K562 (cell line): ENCODE measurements at regions not wholly inside any gene's neighbourhood (a gene's known extent, or its start where the extent isn't known, plus 50 kb on each side); places are given as distances from the start of the nearest gene placed in this dataset.

Experiments used
- ATAC-seq: fragments of 200-7000 bp; cut with Tn5 transposase; 3 replicates; pipeline ENCODE4 v1.9.1; 2020; ENCODE audit warnings: moderate library complexity
- BruUV-seq: library from RNA; stranded (reverse); fragments of 400-500 nt; replicated peaks from 2 replicates; lab custom pipeline; 2021; lab: Mats Ljungman, UMichigan
- CTCF ChIA-PET: fragments of 300-600 bp; formaldehyde crosslinking; extraction: SDS; loops from one replicate; lab custom pipeline; 2021; ENCODE audit warnings: low intra/inter-chr PET ratio; lab: Yijun Ruan, JAX
- POLR2A ChIA-PET: fragments of 300-600, 350-650 bp; sonication (Branson Sonifier 250); formaldehyde crosslinking; extraction: SDS; loops from one replicate; lab custom pipeline; 2021; ENCODE audit warnings: antibody characterized with exemption, inconsistent platforms; lab: Yijun Ruan, JAX
- DNase-seq, 4 experiments: peaks; one replicate each; pipeline versions ENCODE4 v3.0.0 to v3.0.0-alpha.2; 2011 to 2018; ENCODE audit warnings: low spot score in 3 of 4, mixed read lengths in 3 of 4; ENCODE audit errors: extremely low read depth in 1 of 4
- FAIRE-seq: peaks from 2 replicates; lab custom pipeline; 2011; peaks lifted over from hg19 to GRCh38; lab: Jason Lieb, UNC
- H2AFZ ChIP-seq: 2 replicates; pipeline ENCODE4 v1.6.0; 2011; ENCODE audit warnings: low read depth, low read length, control low read depth, inconsistent platforms
- H3K27ac ChIP-seq: fragments of 200-600 bp; 3 replicates; pipeline ENCODE4 v1.8.0; 2011; ENCODE audit warnings: low read depth, mild to moderate bottlenecking, control low read depth, inconsistent platforms, low read length, moderate library complexity, mixed read lengths; ENCODE audit errors: extremely low read depth
- H3K27me3 ChIP-seq, 2 experiments: fragments of 300-600 bp in 1 of 2; 2 replicates in 1 of 2; 3 replicates in 1 of 2; pipeline versions ENCODE4 v1.6.0 to v1.8.0; 2011; ENCODE audit warnings: inconsistent platforms in 2 of 2, low read length in 2 of 2, mild to moderate bottlenecking in 1 of 2, mixed read lengths in 1 of 2, moderate library complexity in 1 of 2; ENCODE audit not compliant: control insufficient read depth in 2 of 2, insufficient read depth in 2 of 2
- H3K36me3 ChIP-seq: fragments of 300-600 bp; 3 replicates; pipeline ENCODE4 v1.8.0; 2011; ENCODE audit warnings: mild to moderate bottlenecking, low read length, inconsistent platforms; ENCODE audit not compliant: control insufficient read depth, insufficient read depth
- H3K4me1 ChIP-seq, 2 experiments: fragments of 200-600 bp in 1 of 2; replicated peaks in 1 of 2; 2 replicates in 1 of 2; 3 replicates in 1 of 2; pipeline versions ENCODE4 v1.5.1 to v1.8.0; 2011; ENCODE audit warnings: inconsistent platforms in 2 of 2, low read length in 2 of 2, mild to moderate bottlenecking in 1 of 2, mixed read lengths in 1 of 2, moderate library complexity in 1 of 2; ENCODE audit not compliant: control insufficient read depth in 2 of 2, insufficient read depth in 2 of 2
- H3K4me2 ChIP-seq: 2 replicates; pipeline ENCODE4 v1.6.1; 2011; ENCODE audit warnings: low read length, control low read depth, inconsistent platforms, mixed read lengths; ENCODE audit not compliant: insufficient read depth
- H3K4me3 ChIP-seq: fragments of 200-600 bp; sonication (generic), shearing (Covaris generic); 2 replicates; pipeline ENCODE4 v1.5.1; 2016; ENCODE audit warnings: control low read depth, inconsistent platforms
- H3K79me2 ChIP-seq: fragments of 200-600 bp; 3 replicates; pipeline ENCODE4 v1.8.0; 2011; ENCODE audit warnings: low read length, inconsistent platforms; ENCODE audit not compliant: control insufficient read depth, insufficient read depth
- H3K9ac ChIP-seq, 2 experiments: 2 replicates each; pipeline versions ENCODE4 v1.6.0 to v1.6.1; 2011; ENCODE audit warnings: low read depth in 2 of 2, low read length in 2 of 2, control low read depth in 1 of 2, inconsistent platforms in 1 of 2, mild to moderate bottlenecking in 1 of 2, mixed read lengths in 1 of 2; ENCODE audit not compliant: insufficient read depth in 1 of 2
- H3K9me1 ChIP-seq: one replicate; pipeline ENCODE4 v1.6.0; 2011; ENCODE audit warnings: inconsistent platforms, mild to moderate bottlenecking, low read length, moderate library complexity; ENCODE audit not compliant: control insufficient read depth, insufficient read depth
- H3K9me3 ChIP-seq: replicated peaks from 2 replicates; pipeline ENCODE4 v1.5.1; 2011; ENCODE audit warnings: low read depth, low read length, inconsistent platforms; ENCODE audit not compliant: control insufficient read depth, insufficient read depth
- H4K20me1 ChIP-seq: replicated peaks from 2 replicates; pipeline ENCODE4 v1.6.1; 2011; ENCODE audit warnings: low read length, inconsistent platforms, mixed read lengths; ENCODE audit not compliant: control insufficient read depth, insufficient read depth
- GTF3C2 ChIP-seq: IDR thresholded peaks from 3 replicates; pipeline ENCODE4 v1.6.1; 2011; ENCODE audit warnings: borderline replicate concordance, mild to moderate bottlenecking, moderate library complexity; ENCODE audit not compliant: insufficient read length; ENCODE audit errors: extremely low read depth
- MTF1 ChIP-seq: fragments of 250-450 bp; sonication (Bioruptor Pico); IDR thresholded peaks from 2 replicates; pipeline ENCODE4 v1.9.0; 2021; ENCODE audit warnings: moderate library complexity, mild to moderate bottlenecking, inconsistent platforms, borderline replicate concordance
- PREB ChIP-seq: sonication (generic); formaldehyde crosslinking; IDR thresholded peaks from 2 replicates; pipeline ENCODE4 v1.8.1; 2023; ENCODE audit warnings: mild to moderate bottlenecking, missing genetic modification reagents
- RNF2 ChIP-seq: sonication (generic); IDR thresholded peaks from 2 replicates; pipeline ENCODE4 v1.6.1; 2016
- SAFB ChIP-seq: fragments of 200-400 bp; formaldehyde crosslinking; IDR thresholded peaks from 2 replicates; pipeline ENCODE4 v1.6.1; 2017; ENCODE audit warnings: low read depth, low read length, borderline replicate concordance
- ZBTB1 ChIP-seq: sonication (generic); formaldehyde crosslinking; IDR thresholded peaks from 2 replicates; pipeline ENCODE4 v1.8.1; 2023; ENCODE audit warnings: missing genetic modification reagents, low read depth, mild to moderate bottlenecking, borderline replicate concordance
- ZNF507 ChIP-seq: conservative IDR thresholded peaks from 2 replicates; pipeline ENCODE4 v1.6.1; 2017; ENCODE audit warnings: missing genetic modification characterization, missing compliant biosample characterization
- ZNF707 ChIP-seq: fragments of 250-450 bp; sonication (Bioruptor Pico); conservative IDR thresholded peaks from 2 replicates; pipeline ENCODE4 v1.8.0; 2022; ENCODE audit warnings: inconsistent platforms, mild to moderate bottlenecking, moderate library complexity
- WGBS: fragments of 100-300 bp; shearing (Covaris generic); methylation state at CpG from one replicate; pipeline ENCODE4 v1.1.6; 2016; ENCODE audit warnings: low coverage, mixed read lengths; ENCODE audit not compliant: insufficient coverage; ENCODE audit errors: missing lambda C conversion rate; 5-methylcytosine and 5-hydroxymethylcytosine counted together
- in situ Hi-C: fragments of 300-500 bp; cut with MboI; formaldehyde crosslinking; loops from 4 replicates; pipeline ENCODE4 v1.15.0; 2018; ENCODE audit warnings: inconsistent platforms, mixed read lengths
- intact Hi-C: fragments of 100-400 bp; cut with micrococcal nuclease; formaldehyde crosslinking; loops from 2 replicates; pipeline ENCODE4 v1.14.2; 2022

GRCh38 chr11:69902337-69902736, 83.1 kb upstream of the FGF3 start:
- 43% methylated on average over 12 of the region's 12 CpGs for WGBS
- Histone ChIP-seq H3K79me2 (no peaks in the 10 kb centered on the region), H3K9me1 (no peaks in the 10 kb centered on the region), H3K4me2 (no peak overlapping the region), H2AFZ (no peak overlapping the region), H3K9me3 (no peaks in the 10 kb centered on the region), H3K27ac (no peak overlapping the region), H3K9ac (no peak overlapping the region), H3K4me1 (peaks cover 17 to 35% of the 10 kb centered on the region in 2 experiments; a peak in 4 of 5 replicates), H4K20me1 (peaks cover 17% of the 10 kb centered on the region), H3K4me3 (no peak overlapping the region), H3K27me3 (peaks cover 3 to 10% of the 10 kb centered on the region in 2 experiments; a peak in 2 of 5 replicates), H3K36me3 (no peaks in the 10 kb centered on the region)
- FAIRE-seq (no peak), ATAC-seq (no peak), DNase-seq (no peak)
- in situ Hi-C loops: no loop called here
- no TSS peak for BruUV-seq
- CTCF ChIA-PET: interaction anchor here (0.6 kb wide), 1 partner anchor 569 kb away, joined by 3 read pairs; no protein-coding TSS in a partner anchor
- TF ChIP-seq ZBTB1 (CRISPR knock-in tag) (no peak), ZNF507 (tag) (peak; percentile 42; the same call in 1 of the 2 replicates)
- POLR2A ChIA-PET: interaction anchor here (0.6 to 1.2 kb wide), 3 partner anchors 9 to 540 kb away, joined by 3 to 4 read pairs (median 4); no protein-coding TSS in a partner anchor
- intact Hi-C loops: no loop called here

GRCh38 chr11:69903211-69903610, 84.0 kb upstream of the FGF3 start:
- FAIRE-seq (no peak), DNase-seq (no peak), ATAC-seq (no peak)
- Histone ChIP-seq H3K4me1 (peaks cover 17 to 38% of the 10 kb centered on the region in 2 experiments; a peak in 4 of 5 replicates), H3K9me1 (no peaks in the 10 kb centered on the region), H3K27me3 (peaks cover under 1 to 17% of the 10 kb centered on the region in 2 experiments; a peak in 3 of 5 replicates), H4K20me1 (peaks cover 17% of the 10 kb centered on the region), H3K79me2 (no peaks in the 10 kb centered on the region), H3K4me3 (no peak overlapping the region), H3K36me3 (no peaks in the 10 kb centered on the region), H3K9me3 (no peaks in the 10 kb centered on the region), H3K27ac (no peak overlapping the region), H3K9ac (peak overlapping the region in 1 of 2 experiments; percentile 2; a peak in 1 of 4 replicates), H3K4me2 (no peak overlapping the region), H2AFZ (no peak overlapping the region)
- intact Hi-C loops (no loop called here), in situ Hi-C loops (no loop called here)
- WGBS: 31% methylated on average over 6 of the region's 8 CpGs
- no TSS peak for BruUV-seq
- TF ChIP-seq MTF1 (CRISPR knock-in tag) (no peak), PREB (CRISPR knock-in tag) (no peak), RNF2 (no peak), SAFB (no peak), GTF3C2 (no peak), ZNF707 (no peak)
- ChIA-PET CTCF (no interaction called here), POLR2A (interaction anchor here (1.2 kb wide), 1 partner anchor 10 kb away, joined by 3 read pairs; no protein-coding TSS in a partner anchor)
